T47D (cell line): ENCODE measurements at regions not wholly inside any gene's neighbourhood (a gene's known extent, or its start where the extent isn't known, plus 50 kb on each side); places are given as distances from the start of the nearest gene placed in this dataset.

Experiments
- DNase-seq, 2 experiments: peaks; one replicate each; pipeline versions ENCODE4 v3.0.0 to v3.0.0-alpha.2; 2011 to 2012; ENCODE audit warnings: low read depth in 1 of 2, low spot score in 1 of 2
- JUND ChIP-seq: IDR thresholded peaks from 2 replicates; pipeline ENCODE4 v1.6.1; 2012; ENCODE audit warnings: low read depth
- in situ Hi-C: cut with HindIII; loops from 2 replicates; pipeline ENCODE4 v1.10.0; 2016; ENCODE audit warnings: low sequenced_read_pairs, low pct_unique_long_range_greater_than_20kb

GRCh38 chr4:130432289-130432688 is 1336.3 kb downstream of the C4orf33 start:
- TF ChIP-seq JUND, result no peak
- DNase-seq, result no peak
- in situ Hi-C loops, result no loop called here

DNA sequence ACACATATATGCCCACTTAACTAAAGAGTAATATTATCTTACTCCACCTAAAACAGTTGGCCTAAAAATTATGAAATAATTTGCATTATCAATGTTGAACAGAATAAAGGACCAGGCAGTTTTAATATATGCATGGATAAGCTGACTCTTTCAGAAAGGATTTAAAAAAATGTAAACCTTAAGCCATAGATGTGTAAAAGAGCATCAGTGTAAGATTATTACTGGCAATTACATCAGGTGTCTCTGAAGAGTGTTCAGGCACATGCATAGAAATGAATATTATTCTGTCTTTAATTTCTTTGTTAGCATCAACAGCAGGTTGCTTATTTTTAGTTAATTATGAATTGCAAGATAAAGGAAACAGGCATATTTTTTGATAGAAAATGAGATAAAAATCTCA is 1353.8 kb downstream of the C4orf33 start:
- TF ChIP-seq JUND, result no peak
- in situ Hi-C loops, result no loop called here
- no peak for DNase-seq

- TF ChIP-seq JUND, result no peak
- no peak for DNase-seq
- in situ Hi-C loops, result no loop called here
These were observed 1372.4 kb downstream of the C4orf33 start for GRCh38 chr4:130468340-130468739.

GRCh38 chr4:130478406-130478805 is 1382.5 kb downstream of the C4orf33 start:
- no peak for DNase-seq
- no peak for TF ChIP-seq JUND
- in situ Hi-C loops, result no loop called here

DNA sequence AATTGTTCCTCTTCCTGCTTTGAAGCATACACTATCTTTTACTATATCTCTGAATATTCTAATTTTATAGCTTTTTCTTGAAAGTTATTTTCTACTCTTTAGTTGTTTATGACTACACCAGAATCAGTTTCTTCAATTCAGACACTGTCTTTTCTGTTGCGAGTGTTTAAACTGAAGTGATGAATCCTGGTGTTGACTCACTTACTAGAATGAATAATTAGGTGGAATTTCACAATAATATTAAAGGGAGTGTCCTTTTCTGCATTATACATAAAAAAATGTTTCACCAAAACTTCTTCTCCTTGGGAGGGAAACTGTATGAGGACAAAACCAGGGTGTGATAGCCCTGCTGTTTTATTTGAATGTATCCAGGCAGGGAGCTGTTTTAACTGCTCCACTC is 1383.1 kb downstream of the C4orf33 start:
- in situ Hi-C loops, result no loop called here
- no peak for DNase-seq
- no peak for TF ChIP-seq JUND

DNA sequence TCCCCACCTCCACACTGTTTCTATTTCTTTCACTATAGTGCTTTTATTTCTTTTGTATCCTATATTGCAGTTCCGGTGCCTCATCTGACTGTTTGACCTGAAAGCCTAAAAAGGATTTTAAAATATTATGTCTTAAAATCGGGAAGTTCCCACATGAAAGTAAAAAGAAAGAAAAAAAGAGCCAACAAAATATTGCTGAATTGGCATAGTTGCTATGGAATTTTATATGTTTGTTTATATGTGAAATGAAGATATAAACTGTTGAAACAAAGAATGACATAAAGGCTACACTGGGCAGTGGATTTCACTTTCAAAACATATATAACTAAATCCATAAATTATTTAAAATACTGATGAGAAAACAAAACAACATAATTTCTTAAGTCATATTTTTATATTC is 1383.7 kb downstream of the C4orf33 start:
- in situ Hi-C loops, result no loop called here
- no peak for TF ChIP-seq JUND
- no peak for DNase-seq

DNA sequence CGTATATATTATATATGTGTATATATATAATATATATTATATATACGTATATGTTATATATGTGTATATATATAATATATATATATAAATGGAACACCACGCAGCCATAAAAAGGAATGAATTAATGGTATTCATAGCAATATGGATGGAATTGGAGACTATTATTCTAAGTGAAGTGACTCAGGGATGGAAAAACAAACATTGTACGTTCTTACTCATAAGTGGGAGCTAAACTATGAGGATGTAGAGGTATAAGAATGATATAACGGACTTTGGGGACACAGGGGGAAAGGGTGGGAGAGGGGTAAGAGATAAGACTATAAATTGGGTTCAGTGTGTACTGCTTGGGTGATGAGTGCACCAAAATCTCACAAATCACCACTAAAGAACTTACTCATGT is 1388.9 kb downstream of the C4orf33 start:
- DNase-seq, result no peak
- no peak for TF ChIP-seq JUND
- in situ Hi-C loops, result no loop called here

GRCh38 chr4:130485371-130485770 is 1389.4 kb downstream of the C4orf33 start:
- in situ Hi-C loops, result no loop called here
- TF ChIP-seq JUND, result no peak
- no peak for DNase-seq

DNA sequence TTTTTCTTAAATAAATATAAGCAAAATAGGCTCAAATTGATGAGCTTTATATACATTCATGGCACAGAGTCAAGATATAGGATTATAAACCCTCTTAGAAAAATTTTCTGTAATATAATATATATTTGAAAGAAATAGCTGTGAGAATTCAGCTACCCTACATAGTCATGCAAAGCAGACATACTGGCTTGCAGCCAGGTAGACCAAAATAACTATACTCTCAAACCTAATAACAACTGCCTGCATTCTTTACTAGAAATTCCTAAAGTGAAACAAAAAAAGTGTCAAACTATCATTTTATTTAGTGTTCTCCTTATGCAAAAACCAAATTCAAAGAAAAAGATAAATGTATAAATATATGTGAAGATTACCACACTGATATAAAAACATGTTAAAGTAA is 1390.2 kb downstream of the C4orf33 start:
- no peak for DNase-seq
- TF ChIP-seq JUND, result no peak
- in situ Hi-C loops, result no loop called here

DNA sequence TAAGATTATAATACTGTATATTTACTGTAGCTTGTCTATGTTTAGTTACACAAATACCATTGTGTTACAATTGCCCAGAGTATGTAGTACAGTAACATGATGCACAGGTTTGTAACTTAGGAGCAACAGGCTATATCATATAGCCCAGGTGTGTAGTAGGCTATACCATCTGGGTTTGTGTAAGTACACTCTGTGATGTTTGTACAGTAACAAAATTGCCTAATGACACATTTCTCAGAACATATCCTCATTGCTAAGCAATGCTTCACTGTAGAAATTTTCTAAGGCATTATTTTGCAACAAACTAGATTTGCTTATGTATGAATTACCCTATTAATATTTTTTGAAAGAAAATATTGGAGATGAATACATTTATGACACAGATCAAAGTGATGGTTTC is 1390.9 kb downstream of the C4orf33 start:
- DNase-seq, result no peak
- TF ChIP-seq JUND, result no peak
- in situ Hi-C loops, result no loop called here

DNA sequence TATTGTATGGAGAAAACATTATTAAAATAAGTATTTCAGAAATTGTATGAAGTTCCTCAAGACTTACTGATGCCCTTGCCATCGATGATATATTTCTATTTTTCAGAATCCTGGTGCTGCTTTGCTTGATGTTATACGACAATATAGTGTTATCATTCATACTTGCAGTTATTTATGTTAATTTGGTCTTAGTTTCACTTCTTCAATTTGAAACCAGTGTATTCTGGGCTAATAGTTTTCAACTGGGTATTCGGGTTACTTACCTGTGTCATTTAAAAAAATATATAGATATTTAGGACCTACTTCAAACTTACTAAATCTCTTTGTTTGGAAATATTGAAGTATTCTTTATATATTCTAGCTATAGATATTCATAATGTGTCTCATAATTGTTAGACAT is 1414.7 kb downstream of the C4orf33 start:
- in situ Hi-C loops, result no loop called here
- DNase-seq, result no peak
- no peak for TF ChIP-seq JUND

DNA sequence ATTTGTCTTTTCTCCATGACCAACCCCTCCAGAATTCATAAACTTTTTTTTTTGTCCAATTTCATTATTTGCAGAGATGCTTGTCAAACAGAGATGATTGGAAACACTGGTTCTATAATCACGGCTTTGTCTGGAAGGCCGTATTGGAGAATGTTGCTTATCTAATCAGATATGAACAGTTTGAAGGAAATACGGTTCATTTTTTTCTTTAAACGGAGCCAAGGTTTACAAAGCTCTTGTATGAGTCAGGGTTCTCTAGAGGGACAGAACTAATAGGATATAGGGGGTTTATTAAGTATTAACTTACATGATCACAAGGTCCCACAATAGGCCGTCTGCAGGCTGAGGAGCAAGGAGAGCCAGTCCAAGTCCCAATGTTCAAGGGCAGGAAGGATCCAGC is 1415.8 kb downstream of the C4orf33 start:
- no peak for DNase-seq
- in situ Hi-C loops, result no loop called here
- TF ChIP-seq JUND, result no peak

GRCh38 chr4:130524057-130524456 is 1428.1 kb downstream of the C4orf33 start:
- in situ Hi-C loops, result no loop called here
- DNase-seq, result no peak
- no peak for TF ChIP-seq JUND

- in situ Hi-C loops, result no loop called here
- no peak for TF ChIP-seq JUND
- no peak for DNase-seq
These were observed 1434.6 kb downstream of the C4orf33 start for GRCh38 chr4:130530505-130530904.
